Daoy (cell line): ENCODE measurements at regions not wholly inside any gene's neighbourhood (a gene's known extent, or its start where the extent isn't known, plus 50 kb on each side); places are given as distances from the start of the nearest gene placed in this dataset.
"Not testable (repeated sequence)": the region's sequence is repeated elsewhere in the genome, so short reads cannot be mapped to it uniquely, and the experiment has no call there.

ENCODE experiments used
- DNase-seq: peaks from one replicate; pipeline ENCODE4 v3.0.0-alpha.2; 2015; ENCODE audit warnings: low read depth

DNA sequence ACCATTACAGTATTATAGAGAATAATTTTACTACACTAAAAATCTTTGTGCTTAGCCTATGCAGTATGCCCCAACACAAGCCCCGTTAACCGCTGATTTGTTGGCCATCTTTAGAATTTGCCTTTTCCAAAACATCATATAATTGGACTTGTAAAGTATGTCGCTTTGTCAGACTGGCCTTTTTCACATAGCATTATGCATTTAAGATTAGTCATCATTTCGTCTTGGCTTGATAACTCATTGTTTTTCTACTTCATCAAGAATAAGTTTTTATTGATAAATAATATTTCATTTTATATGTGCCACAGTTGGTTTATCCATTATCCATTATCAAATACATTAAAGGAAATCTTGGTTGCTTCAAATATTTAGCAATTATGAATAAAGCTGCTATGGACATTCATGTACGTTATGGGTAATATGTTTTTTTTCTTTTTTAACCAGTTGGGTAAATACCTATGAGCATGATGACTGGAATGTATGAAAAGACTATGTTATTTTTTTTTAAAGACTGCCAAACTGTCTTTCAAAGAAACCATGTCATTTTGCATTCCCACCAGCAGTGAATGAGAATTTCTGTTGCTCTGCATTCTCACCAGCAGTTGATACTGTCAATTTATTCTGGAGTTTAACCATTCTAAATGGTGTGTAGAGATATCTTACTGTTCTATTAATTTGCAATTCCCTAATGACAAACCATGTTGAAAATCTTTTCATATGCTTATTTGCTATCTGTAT is 273.1 kb upstream of the KCND2 start:
- no peak for DNase-seq

DNA sequence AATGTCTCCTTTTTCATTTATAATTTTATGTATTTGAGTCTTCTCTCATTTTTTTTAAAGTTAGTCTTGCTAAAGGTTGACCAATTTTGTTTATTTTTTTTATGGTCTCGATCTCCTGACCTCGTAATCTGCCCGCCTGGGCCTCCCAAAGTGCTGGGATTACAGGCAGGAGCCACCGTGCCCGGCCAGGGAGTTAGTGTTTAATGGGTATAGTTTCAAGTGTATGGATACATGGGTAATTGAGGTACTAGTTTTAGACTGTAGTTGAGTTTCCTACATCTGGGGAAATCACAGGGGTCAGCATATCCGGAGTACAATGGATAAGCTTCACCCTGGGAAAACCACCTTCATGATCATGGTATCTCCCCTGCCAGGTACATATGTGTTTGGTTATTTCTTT is 267.3 kb upstream of the KCND2 start:
- DNase-seq, result no peak

GRCh38 chr7:120014301-120014700 is 258.7 kb upstream of the KCND2 start:
- DNase-seq, result not testable (repeated sequence)

DNA sequence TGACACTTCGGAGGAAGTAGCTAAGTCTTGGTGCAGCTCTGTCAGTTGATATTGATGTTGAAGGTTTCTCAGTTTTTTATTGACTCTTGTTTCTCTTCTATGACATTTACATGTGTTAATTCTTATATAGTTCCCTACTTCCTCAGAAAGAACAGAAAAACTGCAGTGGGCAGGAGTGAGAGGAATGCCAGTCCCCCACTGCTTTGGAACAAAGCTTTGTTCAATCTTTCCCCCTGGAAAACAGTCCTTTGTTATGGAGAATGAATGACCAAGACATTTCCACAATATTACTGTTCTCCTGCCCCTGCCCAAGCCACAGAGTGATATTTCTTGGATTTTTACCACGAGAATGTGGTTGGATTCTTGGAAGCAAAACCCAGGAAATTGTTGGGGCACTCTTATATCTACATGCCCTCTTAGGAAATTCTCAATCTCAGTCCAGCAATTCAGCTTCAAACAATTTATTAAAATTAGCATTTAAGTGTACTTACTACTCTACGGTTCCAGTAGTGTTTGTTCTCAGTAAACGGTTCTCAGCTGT is 258.0 kb upstream of the KCND2 start:
- no peak for DNase-seq

DNA sequence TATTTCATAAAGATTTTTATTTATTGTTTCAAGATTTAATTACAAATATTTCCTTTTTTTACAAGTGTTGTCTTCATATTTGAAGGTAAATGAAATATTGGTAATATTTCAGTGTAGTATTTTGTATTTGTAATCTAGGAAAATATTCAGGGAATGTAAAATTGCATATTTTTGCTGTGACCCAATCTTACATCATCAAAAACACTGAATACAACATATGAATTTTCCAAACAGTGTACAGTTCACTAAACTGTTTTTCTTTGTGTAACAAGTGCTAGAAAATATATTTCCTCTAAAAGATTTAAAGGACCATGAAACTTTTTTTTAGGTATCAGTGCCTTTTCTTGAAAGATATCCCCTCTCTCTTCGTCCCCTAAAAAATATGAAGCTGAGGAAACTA is 251.9 kb upstream of the KCND2 start:
- DNase-seq, result no peak

DNA sequence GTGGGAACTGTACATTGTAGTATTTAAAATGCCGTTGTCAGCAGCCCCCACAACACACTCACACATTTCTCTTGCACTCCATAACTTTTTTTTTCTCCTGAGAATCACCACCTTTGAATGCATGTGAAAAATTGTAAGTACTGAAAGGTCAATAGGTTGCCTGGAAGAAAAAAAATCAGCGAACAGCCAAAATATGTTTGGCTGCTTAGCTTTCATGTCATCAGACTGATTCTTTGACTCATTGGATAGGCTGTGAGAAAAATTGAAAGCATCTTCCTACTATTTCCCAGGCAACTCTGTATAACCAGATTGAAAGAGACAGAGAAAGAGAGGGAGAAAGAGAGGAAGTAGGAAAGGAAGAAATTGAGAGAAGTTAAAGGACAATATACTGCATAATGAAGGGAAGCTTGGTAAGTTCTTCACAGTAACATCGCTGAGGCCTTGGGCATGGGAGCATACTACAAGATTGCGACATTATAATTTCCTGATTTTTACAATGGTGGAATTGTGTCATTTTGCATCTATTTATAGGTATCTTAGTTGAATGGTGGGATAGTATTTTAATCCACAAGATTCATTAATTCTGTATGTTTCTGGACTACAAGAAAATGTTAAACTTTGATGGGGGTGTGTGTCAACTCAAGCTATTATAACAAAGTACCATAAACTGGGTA is 249.3 kb upstream of the KCND2 start:
- no peak for DNase-seq

GRCh38 chr7:120028636-120029035 is 244.3 kb upstream of the KCND2 start:
- no peak for DNase-seq

- DNase-seq, result no peak
Observed at GRCh38 chr7:120030876-120031275, 242.1 kb upstream of the KCND2 start.

DNA sequence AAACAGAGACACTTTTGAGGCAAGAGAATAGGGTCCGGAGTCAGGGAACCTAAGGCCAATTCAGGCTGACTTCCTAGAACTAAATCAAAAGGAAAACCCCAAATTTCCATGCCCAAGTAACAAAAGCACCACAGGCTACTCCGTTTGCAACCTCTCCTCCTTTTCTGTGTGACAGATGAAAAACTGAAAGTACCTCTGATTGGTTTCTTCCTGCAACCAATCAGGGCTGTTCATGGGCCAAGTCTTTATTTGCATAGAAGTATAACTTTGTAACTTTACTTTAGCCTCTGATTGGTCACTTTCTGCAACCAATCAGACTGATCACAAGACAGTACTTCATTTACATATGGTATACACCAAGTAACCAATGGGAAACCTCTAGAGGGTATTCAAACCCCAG is 239.9 kb upstream of the KCND2 start:
- peak; percentile 35 for DNase-seq

DNA sequence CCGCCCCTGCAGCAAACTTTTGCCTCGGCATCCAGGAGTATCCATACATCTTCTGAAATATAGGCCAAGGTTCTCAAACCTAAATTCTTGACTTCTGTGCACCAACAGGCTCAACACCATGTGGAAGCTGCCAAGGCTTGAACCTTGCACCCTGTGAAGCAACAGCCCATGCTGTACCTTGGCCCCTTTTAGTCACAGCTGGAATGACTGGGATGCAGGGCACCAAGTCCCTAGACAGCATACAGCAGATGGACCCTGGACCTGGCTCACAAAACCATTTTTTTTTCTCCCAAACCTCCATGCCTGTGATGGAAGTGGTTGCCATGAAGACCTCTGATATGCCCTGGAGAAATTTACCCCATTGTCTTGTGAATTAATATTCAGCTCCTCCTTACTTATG is 233.8 kb upstream of the KCND2 start:
- no peak for DNase-seq

GRCh38 chr7:120041798-120042197 is 231.2 kb upstream of the KCND2 start:
- no peak for DNase-seq

GRCh38 chr7:120043250-120043649 is 229.7 kb upstream of the KCND2 start:
- peak; percentile 22 for DNase-seq

DNA sequence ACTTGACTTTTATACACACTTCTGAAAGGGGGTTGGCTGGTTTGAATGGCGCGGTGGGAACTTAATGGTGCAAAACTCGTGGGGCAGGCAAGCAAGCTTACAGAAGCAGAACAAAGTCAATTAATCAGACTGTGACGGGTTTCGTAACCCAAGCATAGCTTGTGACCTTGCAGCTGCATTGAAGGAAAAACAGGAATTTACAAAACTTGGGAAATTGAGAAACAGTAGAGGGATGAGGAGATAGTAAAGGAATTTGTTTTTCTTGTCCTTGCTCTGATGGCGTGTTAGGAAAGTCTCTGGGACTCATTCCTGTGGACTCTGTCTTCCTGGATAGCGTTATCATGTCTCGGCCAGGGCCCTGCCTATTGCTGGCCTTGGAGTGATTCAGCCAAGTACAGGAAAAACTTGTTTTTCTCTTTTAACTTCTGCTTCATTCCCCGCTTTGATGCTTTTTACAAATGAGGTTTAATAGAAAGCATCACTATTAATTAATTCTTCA is 220.0 kb upstream of the KCND2 start:
- DNase-seq, result peak; percentile 37

- DNase-seq, result no peak
Observed at GRCh38 chr7:120053390-120053961, 219.5 kb upstream of the KCND2 start.

- no peak for DNase-seq
Observed at GRCh38 chr7:120054376-120055100, 218.4 kb upstream of the KCND2 start.

DNA sequence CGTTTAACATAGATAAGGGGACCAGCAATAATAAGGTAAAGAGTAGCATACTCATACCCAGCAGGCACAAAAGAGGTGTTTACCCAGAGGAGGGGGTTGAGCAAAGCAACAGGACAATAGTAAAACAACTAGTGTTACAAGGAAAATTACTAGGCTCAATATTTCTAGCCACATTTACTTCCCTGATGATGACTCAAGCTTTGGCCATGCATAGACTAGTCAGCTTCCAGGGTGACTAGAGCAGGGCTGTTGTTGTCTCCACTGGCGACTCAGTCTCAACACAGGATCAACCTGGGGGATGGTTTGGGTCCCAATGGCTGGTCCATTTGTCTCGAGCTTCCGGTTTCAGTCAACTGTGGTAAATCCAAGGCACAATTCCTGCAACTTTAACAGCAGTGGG is 217.7 kb upstream of the KCND2 start:
- DNase-seq, result peak; percentile 71

- DNase-seq, result no peak
Observed at GRCh38 chr7:120056227-120056626, 216.7 kb upstream of the KCND2 start.

DNA sequence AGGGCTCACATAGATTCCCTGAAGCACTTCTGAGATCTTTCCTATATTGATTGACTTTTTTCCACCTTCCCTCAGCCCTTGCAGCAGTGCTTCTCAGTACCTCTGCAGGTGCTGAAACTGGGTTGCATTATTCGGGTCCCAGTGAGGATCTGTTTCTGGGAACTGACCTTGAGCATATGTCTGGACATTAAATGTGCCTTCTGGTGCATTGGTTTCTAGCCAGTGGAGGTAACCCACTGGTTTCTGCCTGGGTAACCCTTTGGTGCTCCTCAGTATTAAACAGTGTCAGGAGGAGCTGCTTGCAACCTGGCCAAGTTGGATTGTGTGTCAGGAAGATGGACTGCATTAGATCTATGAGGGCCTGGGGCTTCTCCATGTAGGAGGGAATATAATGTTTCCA is 213.3 kb upstream of the KCND2 start:
- no peak for DNase-seq

- no peak for DNase-seq
Observed at GRCh38 chr7:120060281-120060680, 212.7 kb upstream of the KCND2 start.

DNA sequence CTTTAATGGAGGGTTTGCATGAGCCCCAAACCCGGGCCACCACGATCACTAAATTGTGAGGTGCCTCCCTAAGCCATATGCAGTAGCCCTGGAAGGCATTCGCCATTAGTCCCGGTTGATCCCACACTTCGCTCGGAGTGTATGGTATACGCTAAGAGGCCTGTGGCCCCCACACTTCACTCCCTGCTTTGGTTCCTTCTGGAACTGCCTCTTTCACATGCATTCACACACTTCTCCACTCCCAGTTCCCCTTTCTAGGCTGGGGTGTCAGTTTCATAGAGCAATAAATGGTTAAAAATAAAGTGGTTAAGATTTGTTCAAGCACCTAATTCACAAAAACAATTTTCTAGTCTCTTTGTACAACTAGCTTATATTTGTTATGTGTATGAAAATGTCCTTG is 212.1 kb upstream of the KCND2 start:
- no peak for DNase-seq

DNA sequence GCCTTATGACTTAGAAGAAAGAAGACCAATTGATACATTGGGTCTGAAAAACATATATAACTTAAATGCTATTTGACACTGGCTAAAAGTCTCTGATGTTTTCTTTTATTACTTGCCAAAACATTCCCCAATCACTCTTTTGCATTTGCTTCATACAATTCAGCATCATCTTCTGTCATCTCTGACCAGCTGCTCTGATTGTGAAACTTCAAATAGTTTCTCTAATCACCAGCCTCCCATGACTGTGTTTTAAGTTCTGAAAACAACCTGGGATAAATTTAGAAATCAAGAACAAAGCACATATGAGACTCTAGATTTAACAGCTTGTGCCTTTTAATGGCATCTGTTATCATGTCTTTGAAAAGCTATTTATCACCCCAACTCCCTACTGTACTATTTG is 208.4 kb upstream of the KCND2 start:
- DNase-seq, result no peak

DNA sequence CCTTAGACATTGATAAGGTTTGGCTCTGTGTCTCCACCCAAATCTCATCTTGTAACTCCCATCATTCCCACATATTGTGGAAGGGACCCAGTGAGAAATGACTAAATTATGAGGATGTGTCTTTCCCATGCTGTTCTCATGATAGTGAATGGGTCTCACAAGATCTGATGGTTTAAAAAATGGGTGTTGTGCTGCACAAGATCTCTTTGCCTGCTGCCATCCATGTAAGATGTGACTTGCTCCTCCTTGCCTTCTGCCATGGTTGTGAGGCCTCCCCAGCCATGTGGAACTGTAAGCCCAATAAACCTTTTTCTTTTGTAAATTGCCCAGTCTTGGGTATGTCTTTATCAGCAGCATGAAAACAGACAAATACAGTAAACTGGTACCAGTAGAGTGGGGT is 206.1 kb upstream of the KCND2 start:
- DNase-seq, result not testable (repeated sequence)
